Activated CD4-positive, alpha-beta T cell treated with anti-CD3 and anti-CD28 coated beads, Interleukin-2, amount 10 ng/mL, durations not matched to agents 24 days and 14 days (primary cell): ENCODE measurements at regions not wholly inside any gene's neighbourhood (a gene's known extent, or its start where the extent isn't known, plus 50 kb on each side); places are given as distances from the start of the nearest gene placed in this dataset.

Experiments
- DNase-seq: peaks from one replicate; pipeline ENCODE4 v3.0.0; 2022
- H3K27ac Mint-ChIP-seq: one replicate; pipeline ENCODE4 v1.8.0; 2022; ENCODE audit warnings: mild to moderate bottlenecking, mixed read lengths
- H3K27me3 Mint-ChIP-seq: one replicate; pipeline ENCODE4 v1.8.0; 2022; ENCODE audit warnings: mixed read lengths
- H3K36me3 Mint-ChIP-seq: one replicate; pipeline ENCODE4 v1.8.0; 2022; ENCODE audit warnings: low read depth, mild to moderate bottlenecking, mixed read lengths
- H3K4me1 Mint-ChIP-seq: one replicate; pipeline ENCODE4 v1.8.0; 2021; ENCODE audit warnings: mixed read lengths
- H3K4me3 Mint-ChIP-seq: one replicate; pipeline ENCODE4 v1.8.0; 2022; ENCODE audit warnings: mild to moderate bottlenecking, moderate library complexity, mixed read lengths
- H3K9me3 Mint-ChIP-seq: one replicate; pipeline ENCODE4 v1.8.0; 2021; ENCODE audit warnings: mixed read lengths
- intact Hi-C: fragments of 100-400 bp; cut with micrococcal nuclease; formaldehyde crosslinking; loops from one replicate; pipeline ENCODE4 v1.15.1; 2023

- DNase-seq: peak; percentile 97
- Mint-ChIP-seq H3K4me3 (peak overlapping the region; percentile 79), H3K9me3 (no peaks in the 10 kb centered on the region), H3K27ac (peak overlapping the region; percentile 57), H3K4me1 (peaks cover 9% of the 10 kb centered on the region), H3K36me3 (no peaks in the 10 kb centered on the region), H3K27me3 (no peaks in the 10 kb centered on the region)
- intact Hi-C loops: loop anchor here (1.0 to 5.0 kb wide), 4 partner anchors 36 to 314 kb away; partner anchors contain the start of gene TTK
Observed at GRCh38 chr6:79777713-79778579, 146.8 kb downstream of the SH3BGRL2 start.

GRCh38 chr6:79776076-79776475 lies 144.9 kb downstream of the SH3BGRL2 start:
- no peaks in the 10 kb centered on the region for H3K27me3 Mint-ChIP-seq
- intact Hi-C loops: loop anchor here (5.0 kb wide), 2 partner anchors 226 to 316 kb away; partner anchors contain the start of gene TTK
- H3K9me3 Mint-ChIP-seq: no peaks in the 10 kb centered on the region
- no peak overlapping the region for H3K27ac Mint-ChIP-seq
- DNase-seq: no peak
- peaks cover 9% of the 10 kb centered on the region for H3K4me1 Mint-ChIP-seq
- H3K4me3 Mint-ChIP-seq: no peak overlapping the region
- H3K36me3 Mint-ChIP-seq: no peaks in the 10 kb centered on the region

GRCh38 chr6:79775222-79775621 lies 144.1 kb downstream of the SH3BGRL2 start:
- intact Hi-C loops: loop anchor here (5.0 kb wide), 2 partner anchors 227 to 317 kb away; partner anchors contain the start of gene TTK
- H3K9me3 Mint-ChIP-seq: no peaks in the 10 kb centered on the region
- DNase-seq: no peak
- no peak overlapping the region for H3K4me3 Mint-ChIP-seq
- H3K27me3 Mint-ChIP-seq: no peaks in the 10 kb centered on the region
- peaks cover 9% of the 10 kb centered on the region for H3K4me1 Mint-ChIP-seq
- no peaks in the 10 kb centered on the region for H3K36me3 Mint-ChIP-seq
- no peak overlapping the region for H3K27ac Mint-ChIP-seq

GRCh38 chr6:79764747-79765146 lies 133.6 kb downstream of the SH3BGRL2 start:
- H3K36me3 Mint-ChIP-seq: no peaks in the 10 kb centered on the region
- intact Hi-C loops: no loop called here
- peaks cover 10% of the 10 kb centered on the region for H3K27me3 Mint-ChIP-seq
- DNase-seq: no peak
- H3K27ac Mint-ChIP-seq: no peak overlapping the region
- H3K4me3 Mint-ChIP-seq: no peak overlapping the region
- H3K4me1 Mint-ChIP-seq: no peaks in the 10 kb centered on the region
- peaks cover 7% of the 10 kb centered on the region for H3K9me3 Mint-ChIP-seq

- no peak for DNase-seq
- no peak overlapping the region for H3K4me3 Mint-ChIP-seq
- no peaks in the 10 kb centered on the region for H3K4me1 Mint-ChIP-seq
- H3K27me3 Mint-ChIP-seq: peaks cover 8% of the 10 kb centered on the region
- H3K36me3 Mint-ChIP-seq: no peaks in the 10 kb centered on the region
- no peak overlapping the region for H3K27ac Mint-ChIP-seq
- peaks cover 4% of the 10 kb centered on the region for H3K9me3 Mint-ChIP-seq
- intact Hi-C loops: no loop called here
Observed at GRCh38 chr6:79763301-79763700, 132.2 kb downstream of the SH3BGRL2 start.

- Mint-ChIP-seq H3K4me3 (no peak overlapping the region), H3K9me3 (no peaks in the 10 kb centered on the region), H3K27ac (no peak overlapping the region), H3K4me1 (no peaks in the 10 kb centered on the region), H3K27me3 (peaks cover 10% of the 10 kb centered on the region), H3K36me3 (no peaks in the 10 kb centered on the region)
- DNase-seq: no peak
- intact Hi-C loops: no loop called here
Observed at GRCh38 chr6:79762370-79762769, 131.2 kb downstream of the SH3BGRL2 start.

- Mint-ChIP-seq H3K36me3 (no peaks in the 10 kb centered on the region), H3K4me1 (no peaks in the 10 kb centered on the region), H3K27ac (no peak overlapping the region), H3K9me3 (no peaks in the 10 kb centered on the region), H3K27me3 (peaks cover 18% of the 10 kb centered on the region), H3K4me3 (no peak overlapping the region)
- intact Hi-C loops: no loop called here
- no peak for DNase-seq
Observed at GRCh38 chr6:79756496-79756895, 125.4 kb downstream of the SH3BGRL2 start.

GRCh38 chr6:79755967-79756366 lies 124.8 kb downstream of the SH3BGRL2 start:
- Mint-ChIP-seq H3K27me3 (peaks cover 20% of the 10 kb centered on the region), H3K36me3 (no peaks in the 10 kb centered on the region)

More at GRCh38 chr6:79755967-79756366, 124.8 kb downstream of the SH3BGRL2 start:
- no peaks in the 10 kb centered on the region for H3K4me1 Mint-ChIP-seq
- no peaks in the 10 kb centered on the region for H3K9me3 Mint-ChIP-seq
- intact Hi-C loops: no loop called here
- no peak overlapping the region for H3K27ac Mint-ChIP-seq
- DNase-seq: no peak
- no peak overlapping the region for H3K4me3 Mint-ChIP-seq
